ENCODE measurements at regions not wholly inside any gene's neighbourhood (a gene's known extent, or its start where the extent isn't known, plus 50 kb on each side); places are given as distances from the start of the nearest gene placed in this dataset.

DNA sequence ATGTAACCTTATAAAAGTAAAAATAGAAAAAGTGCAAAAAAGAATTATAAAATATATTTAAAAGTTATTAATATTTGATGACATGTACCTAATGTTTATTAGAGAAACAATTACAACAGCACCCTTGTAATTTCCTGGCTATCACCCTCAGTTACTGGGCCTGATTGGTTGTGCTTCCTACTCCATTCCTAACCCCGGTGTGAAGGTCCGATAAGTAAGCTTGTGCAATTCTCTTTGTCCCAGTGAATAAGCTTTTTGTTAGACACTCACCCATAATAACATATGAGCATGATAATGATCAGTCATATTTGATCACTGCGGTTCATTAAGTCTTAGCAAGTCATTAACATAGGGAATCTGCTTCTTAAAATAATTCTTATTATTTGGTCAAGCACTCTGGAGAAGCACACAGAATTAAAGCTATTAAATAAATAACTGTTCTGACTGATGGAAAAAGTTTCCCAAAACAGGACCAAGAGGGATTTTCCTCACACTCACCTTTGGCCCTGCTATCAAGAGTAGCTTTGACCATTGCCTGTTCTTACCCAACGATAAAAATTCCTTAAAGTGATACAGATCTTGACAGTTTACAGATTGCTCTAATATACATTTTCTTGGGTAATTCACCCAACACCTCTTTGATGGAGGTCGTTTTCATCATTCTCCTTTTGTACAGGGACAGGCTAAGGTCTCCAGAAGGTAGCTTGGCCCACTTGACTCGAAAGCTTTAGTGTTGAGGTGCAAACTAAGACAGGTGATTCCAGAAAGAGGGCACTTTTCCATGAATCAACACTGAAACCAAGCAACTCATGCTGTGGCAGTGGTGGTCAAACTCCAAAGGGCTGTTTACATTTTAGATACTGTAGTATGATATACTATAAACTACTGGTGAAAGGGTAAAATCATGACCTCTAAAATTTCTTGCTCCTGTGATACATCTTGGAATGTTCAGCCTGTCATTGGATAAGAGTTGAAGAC lies 543.0 kb upstream of the KCNMB2 start:
- no peak for DNase-seq (ENCODE audit: low spot score)

- DNase-seq (ENCODE audit: low spot score) = no peak
Measured at GRCh38 chr3:177994976-177995375, 541.3 kb upstream of the KCNMB2 start.

- DNase-seq (ENCODE audit: low spot score) = no peak
Measured at GRCh38 chr3:177995381-177996085, 540.7 kb upstream of the KCNMB2 start.

DNA sequence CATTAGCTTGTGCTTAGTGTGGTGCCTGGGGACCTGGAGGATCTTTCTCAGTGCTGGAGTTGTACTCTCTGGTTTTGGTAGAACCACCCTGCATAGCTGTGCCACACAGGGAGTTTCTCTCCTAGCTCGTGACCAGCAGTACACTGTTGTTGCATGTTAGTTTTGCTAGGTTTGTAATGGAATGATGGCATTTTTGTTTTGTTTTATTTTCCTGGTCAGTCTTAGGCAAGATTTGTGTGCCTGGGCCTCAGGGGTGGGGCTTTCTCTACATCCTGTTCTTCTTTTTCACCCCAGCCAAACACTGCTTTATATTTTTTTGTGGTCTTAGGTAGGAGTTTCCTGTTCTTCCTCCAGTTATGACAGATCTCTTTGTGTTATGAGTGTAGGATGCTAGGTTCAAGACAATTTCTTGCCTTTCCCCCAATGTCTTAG lies 534.5 kb upstream of the KCNMB2 start:
- no peak for DNase-seq (ENCODE audit: low spot score)

GRCh38 chr3:178002113-178002512 lies 534.1 kb upstream of the KCNMB2 start:
- no peak for DNase-seq (ENCODE audit: low spot score)

DNA sequence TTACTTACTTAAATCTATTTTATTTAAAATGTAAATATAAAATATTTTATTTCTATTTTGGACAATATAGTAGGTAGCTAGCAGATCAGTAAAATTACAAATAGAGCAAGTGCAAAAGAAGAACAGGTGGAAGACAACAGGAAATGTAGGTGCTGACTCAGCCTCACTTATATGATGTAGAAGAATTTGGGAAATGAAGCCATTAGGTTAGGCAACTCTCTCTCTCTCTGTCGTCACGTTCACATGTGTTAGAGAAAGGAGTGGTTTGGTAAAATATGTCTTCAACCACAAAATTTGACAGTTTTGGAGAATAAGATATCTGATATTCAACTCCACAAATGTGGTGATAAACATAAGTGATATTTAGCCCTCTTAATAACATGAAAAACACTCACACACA lies 532.5 kb upstream of the KCNMB2 start:
- no peak for DNase-seq (ENCODE audit: low spot score)

- DNase-seq (ENCODE audit: low spot score) = no peak
Measured at GRCh38 chr3:178005961-178006360, 530.3 kb upstream of the KCNMB2 start.

GRCh38 chr3:178010306-178010705 lies 525.9 kb upstream of the KCNMB2 start:
- no peak for DNase-seq (ENCODE audit: low spot score)

GRCh38 chr3:178019645-178020044 lies 516.6 kb upstream of the KCNMB2 start:
- DNase-seq (ENCODE audit: low spot score) = no peak

- no peak for DNase-seq (ENCODE audit: low spot score)
Measured at GRCh38 chr3:178022599-178022998, 513.6 kb upstream of the KCNMB2 start.

- DNase-seq (ENCODE audit: low spot score) = no peak
Measured at GRCh38 chr3:178028933-178029332, 507.3 kb upstream of the KCNMB2 start.

DNA sequence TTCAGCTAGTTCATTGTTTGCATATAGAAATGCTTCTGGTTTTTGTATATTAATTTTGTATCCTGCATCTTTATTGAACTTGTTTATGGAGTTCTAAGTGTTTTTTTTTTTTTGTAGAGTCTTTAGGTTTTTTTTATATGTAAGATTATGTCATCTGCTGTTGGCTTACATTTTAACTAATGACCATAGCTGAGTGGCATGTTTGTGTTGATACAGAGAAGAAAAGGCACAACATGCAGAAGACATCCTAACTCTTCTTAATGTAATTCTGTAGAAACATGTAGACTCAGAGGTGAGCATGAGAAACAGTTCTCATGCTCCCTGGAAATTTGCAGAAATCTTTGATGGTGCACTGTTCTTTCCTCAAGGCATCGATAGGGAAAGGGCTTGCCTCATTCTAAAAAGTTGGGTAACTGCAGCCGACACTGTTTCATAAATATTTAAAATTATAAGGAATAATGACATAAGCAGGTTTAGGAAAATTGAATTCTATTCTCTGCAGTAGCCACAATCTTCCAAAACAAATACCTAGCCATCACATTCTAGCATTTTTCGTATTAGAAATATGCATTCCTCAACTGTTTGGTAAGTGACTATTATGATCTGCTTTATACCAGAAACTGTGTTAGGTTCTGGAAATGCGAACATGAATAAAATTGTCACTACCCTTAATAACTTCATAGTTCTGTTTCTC lies 499.6 kb upstream of the KCNMB2 start:
- DNase-seq (ENCODE audit: low spot score) = peak; percentile 41

DNA sequence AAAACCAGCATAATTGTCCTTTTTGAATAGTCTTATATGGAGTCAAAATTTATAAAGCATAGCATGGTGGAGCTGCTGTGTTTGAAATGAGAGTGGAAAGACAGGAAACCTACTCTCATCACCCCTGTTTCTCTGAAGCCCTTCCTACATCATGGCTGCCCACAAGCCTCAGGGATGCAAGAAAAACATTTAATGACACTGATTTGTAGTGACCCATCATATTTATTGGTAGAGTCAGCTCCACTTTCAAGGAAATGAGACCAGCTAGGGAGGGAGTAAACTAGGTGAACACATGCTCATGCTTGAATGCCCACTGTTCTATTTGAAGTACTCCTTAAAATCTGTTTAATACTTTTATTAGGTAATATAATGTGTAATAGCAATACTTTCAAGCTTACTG lies 494.3 kb upstream of the KCNMB2 start:
- peak; percentile 7 for DNase-seq (ENCODE audit: low spot score)

- DNase-seq (ENCODE audit: low spot score) = no peak
Measured at GRCh38 chr3:178042376-178042775, 493.9 kb upstream of the KCNMB2 start.

GRCh38 chr3:178043084-178043483 lies 493.2 kb upstream of the KCNMB2 start:
- DNase-seq (ENCODE audit: low spot score) = no peak

GRCh38 chr3:178044320-178044719 lies 491.9 kb upstream of the KCNMB2 start:
- no peak for DNase-seq (ENCODE audit: low spot score)

GRCh38 chr3:178047496-178047895 lies 488.7 kb upstream of the KCNMB2 start:
- no peak for DNase-seq (ENCODE audit: low spot score)

DNA sequence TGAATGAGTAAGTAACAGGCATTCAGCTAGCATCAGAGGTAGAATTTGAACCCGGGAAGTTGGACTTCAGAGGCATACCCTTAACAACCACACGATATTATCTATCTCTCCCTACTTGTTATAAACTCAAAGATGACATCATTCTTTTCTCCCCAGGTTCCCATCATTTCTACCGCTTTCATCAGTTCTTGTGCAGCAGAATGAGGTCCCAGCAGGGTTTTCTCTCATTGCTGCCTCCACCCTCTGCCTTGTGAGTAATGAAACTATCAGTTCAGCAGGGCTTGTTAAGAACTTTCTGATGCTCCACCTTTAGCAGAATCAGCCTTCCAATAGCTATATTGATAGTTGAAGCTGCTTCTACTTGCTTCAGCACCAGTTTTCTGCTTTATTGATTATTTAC lies 487.5 kb upstream of the KCNMB2 start:
- DNase-seq (ENCODE audit: low spot score) = no peak

DNA sequence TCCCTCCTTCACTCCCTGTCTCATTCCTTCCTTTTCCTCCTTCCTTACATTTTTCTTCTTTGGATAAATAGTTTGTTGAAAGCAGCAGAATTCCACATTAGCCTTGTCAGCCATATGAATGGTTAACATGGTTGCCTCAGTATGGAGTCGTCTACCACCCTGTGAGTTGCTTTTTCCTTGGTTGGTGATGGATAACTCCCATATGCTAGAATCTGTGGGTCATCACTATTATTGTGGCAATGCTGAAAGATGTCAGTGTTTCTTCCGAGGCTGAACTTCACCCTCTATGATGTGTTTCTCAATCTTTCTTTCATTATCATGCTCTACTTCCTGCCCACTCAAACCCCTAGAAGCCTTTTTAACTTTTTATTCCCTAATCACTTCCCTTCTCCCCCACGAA lies 481.8 kb upstream of the KCNMB2 start:
- no peak for DNase-seq (ENCODE audit: low spot score)

DNA sequence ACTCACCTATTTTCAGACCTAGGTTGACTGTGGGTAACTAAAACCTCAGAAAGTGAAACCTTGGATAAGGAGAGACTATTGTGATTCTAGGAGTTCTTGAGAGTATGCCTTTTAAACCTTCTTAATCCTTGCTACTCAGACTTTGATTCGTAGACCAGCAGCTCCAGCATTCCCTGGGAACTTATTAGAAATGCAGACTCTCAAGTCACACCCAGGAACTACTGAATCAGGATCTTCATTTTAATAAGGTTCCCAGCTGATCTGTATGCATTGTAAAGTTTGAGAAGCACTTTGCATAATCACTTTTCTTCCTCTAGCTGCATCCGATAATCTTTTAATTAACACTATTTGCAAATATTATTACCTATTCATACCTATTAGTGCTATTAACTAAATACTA lies 480.3 kb upstream of the KCNMB2 start:
- DNase-seq (ENCODE audit: low spot score) = no peak

DNA sequence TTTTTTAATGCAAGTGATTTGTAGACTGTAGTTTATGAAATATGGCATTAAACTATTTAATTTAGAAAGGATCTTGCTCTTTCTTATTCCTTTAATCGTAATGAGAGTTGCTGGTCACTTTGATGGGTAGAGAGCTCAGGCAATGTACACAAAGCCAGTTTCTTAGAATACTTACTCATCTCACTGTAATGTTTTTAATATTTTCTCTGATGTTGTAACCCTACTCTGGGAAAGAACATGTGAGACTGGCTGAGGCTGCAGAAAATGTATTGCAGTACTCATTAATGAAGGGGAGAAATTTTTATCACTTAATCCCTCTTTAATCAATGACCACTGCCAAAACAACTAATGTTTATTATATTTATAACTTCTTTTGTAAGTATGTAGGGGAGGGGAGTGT lies 479.4 kb upstream of the KCNMB2 start:
- no peak for DNase-seq (ENCODE audit: low spot score)

GRCh38 chr3:178058629-178059028 lies 477.6 kb upstream of the KCNMB2 start:
- no peak for DNase-seq (ENCODE audit: low spot score)

GRCh38 chr3:178059119-178059518 lies 477.1 kb upstream of the KCNMB2 start:
- DNase-seq (ENCODE audit: low spot score) = no peak
